ENCODE measurements at regions not wholly inside any gene's neighbourhood (a gene's known extent, or its start where the extent isn't known, plus 50 kb on each side); places are given as distances from the start of the nearest gene placed in this dataset.

DNA sequence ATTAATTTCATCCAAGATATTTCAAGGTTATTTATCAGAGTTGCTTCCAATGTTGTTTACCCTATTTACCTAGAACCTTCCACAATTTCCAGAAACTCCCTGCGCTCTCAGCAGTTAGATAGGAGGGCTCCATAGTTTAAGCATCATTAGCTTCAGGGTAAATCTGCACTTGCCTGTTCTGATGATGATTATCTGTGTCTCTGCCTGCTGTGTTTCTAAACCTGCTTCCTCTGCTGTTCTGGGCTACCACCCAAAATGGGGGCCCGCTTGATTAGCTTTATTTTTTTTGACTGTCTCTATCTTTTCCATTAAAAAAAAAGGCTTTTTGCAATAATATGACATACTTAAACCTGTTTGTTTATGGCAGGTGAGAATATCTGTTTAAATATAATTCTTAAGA lies 472.4 kb downstream of the DIPK2A start:
- Histone ChIP-seq H3K4me3 (replicated peaks in 1 of 3; ENCODE audit: low read depth in 2 of 3, low read length in 3 of 3) (no peak overlapping the region), H3K9ac (ENCODE audit: insufficient read depth, low read length, poor library complexity, severe bottlenecking) (no peak overlapping the region), H3K36me3 (replicated peaks in 1 of 2; ENCODE audit: control insufficient read depth in 1 of 2, insufficient read depth in 2 of 2, low read length in 2 of 2) (no peaks in the 10 kb centered on the region), H3K27ac (ENCODE audit: low read depth in 1 of 2, low read length in 2 of 2) (no peak overlapping the region), H3K79me2 (ENCODE audit: insufficient read depth, low read length) (no peaks in the 10 kb centered on the region), H2AFZ (ENCODE audit: insufficient read depth, low read depth, low read length, poor library complexity, severe bottlenecking) (no peak overlapping the region), H3K4me1 (ENCODE audit: control insufficient read depth in 1 of 2, insufficient read depth in 2 of 2, low read length in 2 of 2) (no peaks in the 10 kb centered on the region), H3K4me2 (replicated peaks; ENCODE audit: extremely low read depth, low read length, poor library complexity, severe bottlenecking) (no peak overlapping the region), H3K9me3 (replicated peaks in 1 of 2; ENCODE audit: control insufficient read depth in 1 of 2, insufficient read depth in 1 of 2, low read length in 2 of 2) (no peaks in the 10 kb centered on the region), H3K27me3 (ENCODE audit: control insufficient read depth in 2 of 2, insufficient read depth in 2 of 2, low read length in 2 of 2) (no peaks in the 10 kb centered on the region), H4K20me1 (ENCODE audit: insufficient read depth, low read length) (no peaks in the 10 kb centered on the region)
- H3K4me1 Mint-ChIP-seq = no peaks in the 10 kb centered on the region
- intact Hi-C loops (cut with micrococcal nuclease) = no loop called here
- no peaks in the 10 kb centered on the region for H3K27me3 Mint-ChIP-seq (ENCODE audit: low read depth in 3 of 3)
- DNase-seq = no peak
- 100% methylated on average over 1 of the region's 2 CpGs for WGBS (ENCODE audit: insufficient coverage)
- TF ChIP-seq, protein P1, sequence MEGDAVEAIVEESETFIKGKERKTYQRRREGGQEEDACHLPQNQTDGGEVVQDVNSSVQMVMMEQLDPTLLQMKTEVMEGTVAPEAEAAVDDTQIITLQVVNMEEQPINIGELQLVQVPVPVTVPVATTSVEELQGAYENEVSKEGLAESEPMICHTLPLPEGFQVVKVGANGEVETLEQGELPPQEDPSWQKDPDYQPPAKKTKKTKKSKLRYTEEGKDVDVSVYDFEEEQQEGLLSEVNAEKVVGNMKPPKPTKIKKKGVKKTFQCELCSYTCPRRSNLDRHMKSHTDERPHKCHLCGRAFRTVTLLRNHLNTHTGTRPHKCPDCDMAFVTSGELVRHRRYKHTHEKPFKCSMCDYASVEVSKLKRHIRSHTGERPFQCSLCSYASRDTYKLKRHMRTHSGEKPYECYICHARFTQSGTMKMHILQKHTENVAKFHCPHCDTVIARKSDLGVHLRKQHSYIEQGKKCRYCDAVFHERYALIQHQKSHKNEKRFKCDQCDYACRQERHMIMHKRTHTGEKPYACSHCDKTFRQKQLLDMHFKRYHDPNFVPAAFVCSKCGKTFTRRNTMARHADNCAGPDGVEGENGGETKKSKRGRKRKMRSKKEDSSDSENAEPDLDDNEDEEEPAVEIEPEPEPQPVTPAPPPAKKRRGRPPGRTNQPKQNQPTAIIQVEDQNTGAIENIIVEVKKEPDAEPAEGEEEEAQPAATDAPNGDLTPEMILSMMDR (IDR thresholded peaks at IDR 0.05) = no peak
- H3K36me3 Mint-ChIP-seq = no peaks in the 10 kb centered on the region
- peaks cover 0 to 3% (median 0%) of the 10 kb centered on the region in 7 donors for H3K9me3 Mint-ChIP-seq
- H3K27ac Mint-ChIP-seq = no peak overlapping the region
- H3K4me3 Mint-ChIP-seq = no peak overlapping the region

- Histone ChIP-seq H3K27ac (ENCODE audit: low read depth in 1 of 2, low read length in 2 of 2) (no peak overlapping the region), H3K9ac (ENCODE audit: insufficient read depth, low read length, poor library complexity, severe bottlenecking) (no peak overlapping the region), H3K9me3 (replicated peaks in 1 of 2; ENCODE audit: control insufficient read depth in 1 of 2, insufficient read depth in 1 of 2, low read length in 2 of 2) (no peaks in the 10 kb centered on the region), H3K36me3 (replicated peaks in 1 of 2; ENCODE audit: control insufficient read depth in 1 of 2, insufficient read depth in 2 of 2, low read length in 2 of 2) (no peaks in the 10 kb centered on the region), H3K4me2 (replicated peaks; ENCODE audit: extremely low read depth, low read length, poor library complexity, severe bottlenecking) (no peak overlapping the region), H4K20me1 (ENCODE audit: insufficient read depth, low read length) (no peaks in the 10 kb centered on the region), H3K4me1 (ENCODE audit: control insufficient read depth in 1 of 2, insufficient read depth in 2 of 2, low read length in 2 of 2) (no peaks in the 10 kb centered on the region), H2AFZ (ENCODE audit: insufficient read depth, low read depth, low read length, poor library complexity, severe bottlenecking) (no peak overlapping the region), H3K79me2 (ENCODE audit: insufficient read depth, low read length) (no peaks in the 10 kb centered on the region), H3K27me3 (ENCODE audit: control insufficient read depth in 2 of 2, insufficient read depth in 2 of 2, low read length in 2 of 2) (no peaks in the 10 kb centered on the region), H3K4me3 (replicated peaks in 1 of 3; ENCODE audit: low read depth in 2 of 3, low read length in 3 of 3) (no peak overlapping the region)
- TF ChIP-seq, protein P1 (IDR thresholded peaks at IDR 0.05) = no peak
- WGBS (ENCODE audit: insufficient coverage) = 100% methylated on average over 2 of the region's 4 CpGs
- peaks cover 0 to 6% (median 0%) of the 10 kb centered on the region in 7 donors for H3K9me3 Mint-ChIP-seq
- no peaks in the 10 kb centered on the region for H3K4me1 Mint-ChIP-seq
- DNase-seq = no peak
- H3K27ac Mint-ChIP-seq = no peak overlapping the region
- H3K4me3 Mint-ChIP-seq = no peak overlapping the region
- intact Hi-C loops (cut with micrococcal nuclease) = no loop called here
- no peaks in the 10 kb centered on the region for H3K36me3 Mint-ChIP-seq
- no peaks in the 10 kb centered on the region for H3K27me3 Mint-ChIP-seq (ENCODE audit: low read depth in 3 of 3)
Measured at GRCh38 chr3:144444546-144444945, 472.9 kb downstream of the DIPK2A start.

Measured in CD14-positive monocyte (primary cell).